Fibroblast of lung (primary cell): ENCODE measurements at regions not wholly inside any gene's neighbourhood (a gene's known extent, or its start where the extent isn't known, plus 50 kb on each side); places are given as distances from the start of the nearest gene placed in this dataset.
A peak's percentile ranks its signal among the peaks of the same experiment; 100 is the strongest.

Experiments
- DNase-seq, 2 donors: peaks; one replicate each; pipeline versions ENCODE4 v3.0.0 to v3.0.0-alpha.2; 2010; ENCODE audit warnings: low read depth in 2 of 2
- H2AFZ ChIP-seq: 2 replicates; pipeline ENCODE4 v1.5.1; 2012; ENCODE audit warnings: low read length, control low read depth, inconsistent platforms
- H3K27ac ChIP-seq: 2 replicates; pipeline ENCODE4 v1.5.1; 2011; ENCODE audit warnings: low read length, control low read depth; ENCODE audit not compliant: insufficient read depth
- H3K27me3 ChIP-seq: 2 replicates; pipeline ENCODE4 v1.5.1; 2011; ENCODE audit warnings: mild to moderate bottlenecking, low read length; ENCODE audit not compliant: control insufficient read depth, insufficient read depth
- H3K36me3 ChIP-seq: 2 replicates; pipeline ENCODE4 v1.5.1; 2011; ENCODE audit warnings: low read length; ENCODE audit not compliant: control insufficient read depth, insufficient read depth
- H3K4me1 ChIP-seq: 2 replicates; pipeline ENCODE4 v1.5.1; 2011; ENCODE audit warnings: low read length; ENCODE audit not compliant: control insufficient read depth, insufficient read depth; ENCODE audit errors: extremely low read depth
- H3K4me2 ChIP-seq: 2 replicates; pipeline ENCODE4 v1.5.1; 2011; ENCODE audit warnings: low read length, control low read depth; ENCODE audit not compliant: insufficient read depth; ENCODE audit errors: extremely low read depth
- H3K4me3 ChIP-seq, 4 experiments: fragments of 200-600 bp in 1 of 4; sonication (generic) in 1 of 4; replicated peaks in 1 of 4; 2 replicates each; pipeline ENCODE4 v1.5.1; 2011 to 2016; ENCODE audit warnings: low read length in 4 of 4, low read depth in 3 of 4, mild to moderate bottlenecking in 3 of 4, control low read depth in 2 of 4, inconsistent platforms in 1 of 4, mixed read lengths in 1 of 4; ENCODE audit not compliant: insufficient read depth in 1 of 4; ENCODE audit errors: control extremely low read depth in 1 of 4
- H3K79me2 ChIP-seq: 2 replicates; pipeline ENCODE4 v1.5.1; 2012; ENCODE audit warnings: mild to moderate bottlenecking, low read length, inconsistent platforms; ENCODE audit not compliant: control insufficient read depth, insufficient read depth
- H3K9ac ChIP-seq: 2 replicates; pipeline ENCODE4 v1.5.1; 2011; ENCODE audit warnings: mild to moderate bottlenecking, low read length, control low read depth; ENCODE audit not compliant: insufficient read depth
- H3K9me3 ChIP-seq: 2 replicates; pipeline ENCODE4 v1.5.1; 2012; ENCODE audit warnings: low read depth, low read length; ENCODE audit not compliant: control insufficient read depth, insufficient read depth
- H4K20me1 ChIP-seq: 2 replicates; pipeline ENCODE4 v1.5.1; 2011; ENCODE audit warnings: low read length; ENCODE audit not compliant: control insufficient read depth, insufficient read depth; ENCODE audit errors: extremely low read depth
- CTCF ChIP-seq, 2 donors: IDR thresholded peaks in 1 of 2; conservative IDR thresholded peaks in 1 of 2; 1 replicate in 1 of 2; 2 replicates in 1 of 2; pipeline ENCODE4 v1.5.1; 2011 to 2012; ENCODE audit warnings: low read length in 2 of 2, control low read depth in 1 of 2, inconsistent platforms in 1 of 2, low read depth in 1 of 2, mild to moderate bottlenecking in 1 of 2
- EZH2 ChIP-seq: IDR thresholded peaks from 2 replicates; pipeline ENCODE4 v1.5.1; 2012; ENCODE audit warnings: low read length, control low read depth, mild to moderate bottlenecking; ENCODE audit errors: missing control alignments

- H3K9ac ChIP-seq, result no peak overlapping the region
- H3K4me1 ChIP-seq, result no peaks in the 10 kb centered on the region
- no peaks in the 10 kb centered on the region for H4K20me1 ChIP-seq
- H3K27me3 ChIP-seq, result no peaks in the 10 kb centered on the region
- H3K4me2 ChIP-seq, result no peak overlapping the region
- H2AFZ ChIP-seq, result no peak overlapping the region
- no peaks in the 10 kb centered on the region for H3K9me3 ChIP-seq
- no peaks in the 10 kb centered on the region for H3K79me2 ChIP-seq
- DNase-seq, result peak in 1 of 2 donors; percentile 46
- H3K27ac ChIP-seq, result no peak overlapping the region
- no peaks in the 10 kb centered on the region for H3K36me3 ChIP-seq
- no peak for TF ChIP-seq CTCF (conservative IDR thresholded peaks at IDR 0.05 in 1 of 2, IDR thresholded peaks at IDR 0.05 in 1 of 2; ENCODE audit: low read depth in 1 of 2, low read length in 2 of 2)
- no peak for TF ChIP-seq EZH2
- no peak overlapping the region for H3K4me3 ChIP-seq
Observed at GRCh38 chr15:47484997-47485396, 232.3 kb upstream of the SEMA6D start.

- Histone ChIP-seq H3K9me3 (no peaks in the 10 kb centered on the region), H3K27ac (no peak overlapping the region), H3K27me3 (no peaks in the 10 kb centered on the region), H3K4me3 (no peak overlapping the region), H3K4me2 (peak overlapping the region; percentile 15), H3K9ac (no peak overlapping the region), H3K36me3 (no peaks in the 10 kb centered on the region), H4K20me1 (no peaks in the 10 kb centered on the region), H3K4me1 (no peaks in the 10 kb centered on the region), H2AFZ (no peak overlapping the region), H3K79me2 (no peaks in the 10 kb centered on the region)
- peak in 1 of 2 donors; percentile 51 for DNase-seq
- TF ChIP-seq CTCF (conservative IDR thresholded peaks at IDR 0.05 in 1 of 2, IDR thresholded peaks at IDR 0.05 in 1 of 2; ENCODE audit: low read depth in 1 of 2, low read length in 2 of 2) (no peak), EZH2 (no peak)
Observed at GRCh38 chr15:47485419-47485818, 231.9 kb upstream of the SEMA6D start.

GRCh38 chr15:47486040-47486439 lies 231.3 kb upstream of the SEMA6D start:
- H3K79me2 ChIP-seq, result no peaks in the 10 kb centered on the region

More at GRCh38 chr15:47486040-47486439, 231.3 kb upstream of the SEMA6D start:
- H3K36me3 ChIP-seq, result no peaks in the 10 kb centered on the region
- no peaks in the 10 kb centered on the region for H4K20me1 ChIP-seq
- H3K4me1 ChIP-seq, result no peaks in the 10 kb centered on the region
- H3K27me3 ChIP-seq, result no peaks in the 10 kb centered on the region
- H3K27ac ChIP-seq, result no peak overlapping the region
- H3K9me3 ChIP-seq, result no peaks in the 10 kb centered on the region
- DNase-seq, result peak in 1 of 2 donors; percentile 35
- TF ChIP-seq EZH2, result no peak
- no peak for TF ChIP-seq CTCF (conservative IDR thresholded peaks at IDR 0.05 in 1 of 2, IDR thresholded peaks at IDR 0.05 in 1 of 2; ENCODE audit: low read depth in 1 of 2, low read length in 2 of 2)
- no peak overlapping the region for H3K9ac ChIP-seq
- no peak overlapping the region for H3K4me3 ChIP-seq
- H2AFZ ChIP-seq, result no peak overlapping the region
- H3K4me2 ChIP-seq, result peak overlapping the region; percentile 15
